ENCODE measurements at regions not wholly inside any gene's neighbourhood (a gene's known extent, or its start where the extent isn't known, plus 50 kb on each side); places are given as distances from the start of the nearest gene placed in this dataset.

GRCh38 chr3:74315291-74315690 is 299.2 kb downstream of the CNTN3 start:
- TF ChIP-seq CTCF (IDR thresholded peaks at IDR 0.05; ENCODE audit: control extremely low read depth, extremely low read depth) = no peak
- no peaks in the 10 kb centered on the region for H3K9me3 ChIP-seq (ENCODE audit: control insufficient read depth in 4 of 4, insufficient read depth in 3 of 4, low read length in 3 of 4)
- no peaks in the 10 kb centered on the region for H3K4me1 ChIP-seq (ENCODE audit: control insufficient read depth in 5 of 5, insufficient read depth in 5 of 5, low read length in 5 of 5)
- no peak overlapping the region for H3K9ac ChIP-seq (ENCODE audit: insufficient read depth in 1 of 2, low read length in 2 of 2)
- no peak overlapping the region for H3K27ac ChIP-seq (ENCODE audit: low read depth in 1 of 2, low read length in 1 of 2)
- no peak for DNase-seq
- ATAC-seq (ENCODE audit: insufficient read depth, low FRiP score) = no peak
- no peaks in the 10 kb centered on the region for H3K36me3 ChIP-seq (ENCODE audit: control insufficient read depth in 4 of 4, insufficient read depth in 4 of 4, low read length in 4 of 4)
- 75 to 81% methylated on average over 3 of the region's 3 CpGs for WGBS, 2 donors
- no peak overlapping the region for H3K4me3 ChIP-seq
- no peaks in the 10 kb centered on the region for H3K27me3 ChIP-seq (ENCODE audit: control insufficient read depth in 3 of 3, insufficient read depth in 3 of 3, low read length in 2 of 3)

- no peaks in the 10 kb centered on the region for H3K9me3 ChIP-seq (ENCODE audit: control insufficient read depth in 4 of 4, insufficient read depth in 3 of 4, low read length in 3 of 4)
- H3K36me3 ChIP-seq (ENCODE audit: control insufficient read depth in 4 of 4, insufficient read depth in 4 of 4, low read length in 4 of 4) = no peaks in the 10 kb centered on the region
- H3K9ac ChIP-seq (ENCODE audit: insufficient read depth in 1 of 2, low read length in 2 of 2) = no peak overlapping the region
- no peak overlapping the region for H3K27ac ChIP-seq (ENCODE audit: low read depth in 1 of 2, low read length in 1 of 2)
- H3K4me1 ChIP-seq (ENCODE audit: control insufficient read depth in 5 of 5, insufficient read depth in 5 of 5, low read length in 5 of 5) = no peaks in the 10 kb centered on the region
- no peak overlapping the region for H3K4me3 ChIP-seq
- H3K27me3 ChIP-seq (ENCODE audit: control insufficient read depth in 3 of 3, insufficient read depth in 3 of 3, low read length in 2 of 3) = no peaks in the 10 kb centered on the region
- WGBS, 2 donors = 75 to 83% methylated on average over 2 of the region's 2 CpGs
- no peak for DNase-seq
- no peak for ATAC-seq (ENCODE audit: insufficient read depth, low FRiP score)
- no peak for TF ChIP-seq CTCF (IDR thresholded peaks at IDR 0.05; ENCODE audit: control extremely low read depth, extremely low read depth)
Measured at GRCh38 chr3:74314696-74315095, 299.8 kb downstream of the CNTN3 start.

- no peaks in the 10 kb centered on the region for H3K4me1 ChIP-seq (ENCODE audit: control insufficient read depth in 5 of 5, insufficient read depth in 5 of 5, low read length in 5 of 5)
- WGBS, 2 donors = 87 to 92% methylated on average over 1 of the region's 1 CpG
Measured at GRCh38 chr3:74309716-74310115, 304.7 kb downstream of the CNTN3 start.

More at GRCh38 chr3:74309716-74310115, 304.7 kb downstream of the CNTN3 start:
- Histone ChIP-seq H3K4me3 (no peak overlapping the region), H3K27me3 (ENCODE audit: control insufficient read depth in 3 of 3, insufficient read depth in 3 of 3, low read length in 2 of 3) (no peaks in the 10 kb centered on the region), H3K36me3 (ENCODE audit: control insufficient read depth in 4 of 4, insufficient read depth in 4 of 4, low read length in 4 of 4) (no peaks in the 10 kb centered on the region), H3K9ac (ENCODE audit: insufficient read depth in 1 of 2, low read length in 2 of 2) (no peak overlapping the region), H3K9me3 (ENCODE audit: control insufficient read depth in 4 of 4, insufficient read depth in 3 of 4, low read length in 3 of 4) (no peaks in the 10 kb centered on the region), H3K27ac (ENCODE audit: low read depth in 1 of 2, low read length in 1 of 2) (no peak overlapping the region)
- DNase-seq (no peak), ATAC-seq (ENCODE audit: insufficient read depth, low FRiP score) (no peak)
- TF ChIP-seq CTCF (IDR thresholded peaks at IDR 0.05; ENCODE audit: control extremely low read depth, extremely low read depth) = no peak

All from lung (tissue), 11 donors.